GM12878 (cell line): ENCODE measurements at regions not wholly inside any gene's neighbourhood (a gene's known extent, or its start where the extent isn't known, plus 50 kb on each side); places are given as distances from the start of the nearest gene placed in this dataset.
A peak's percentile ranks its signal among the peaks of the same experiment; 100 is the strongest.

Experiments
- CREB1 ChIP-seq: IDR thresholded peaks from 2 replicates; pipeline ENCODE4 v1.6.1; 2012; ENCODE audit warnings: low read depth, mild to moderate bottlenecking, inconsistent platforms
- EED ChIP-seq: sonication (generic); IDR thresholded peaks from 2 replicates; pipeline ENCODE4 v1.6.1; 2016; ENCODE audit warnings: antibody characterized with exemption, low read depth
- HSF1 ChIP-seq: fragments of 150-350 bp; IDR thresholded peaks from 2 replicates; pipeline ENCODE4 v1.6.1; 2014; ENCODE audit warnings: mild to moderate bottlenecking, low read depth, low read length
- IKZF2 ChIP-seq, 2 experiments: fragments of 450-650 bp; IDR thresholded peaks; 2 replicates each; pipeline ENCODE4 v1.6.1; 2017; ENCODE audit warnings: mild to moderate bottlenecking in 2 of 2, moderate library complexity in 2 of 2
- KAT2A ChIP-seq: conservative IDR thresholded peaks from 2 replicates; pipeline ENCODE4 v1.6.1; 2011; ENCODE audit warnings: low read depth, low read length; ENCODE audit not compliant: control insufficient read depth
- KDM1A ChIP-seq: fragments of 200-600 bp; sonication (generic); IDR thresholded peaks from 2 replicates; pipeline ENCODE4 v1.6.1; 2016; ENCODE audit warnings: borderline replicate concordance
- MEF2A ChIP-seq: IDR thresholded peaks from 2 replicates; pipeline ENCODE4 v1.6.1; 2011; ENCODE audit warnings: low read depth, mild to moderate bottlenecking, low read length, moderate library complexity; ENCODE audit not compliant: insufficient read depth
- NFIC ChIP-seq: IDR thresholded peaks from 2 replicates; pipeline ENCODE4 v1.6.1; 2012; ENCODE audit warnings: low read depth, mild to moderate bottlenecking, inconsistent platforms, low read length, moderate library complexity
- NFYA ChIP-seq: IDR thresholded peaks from 2 replicates; pipeline ENCODE4 v1.6.1; 2011; ENCODE audit warnings: low read depth, mild to moderate bottlenecking, low read length, improper control_type of control experiment, borderline replicate concordance
- NFYB ChIP-seq: IDR thresholded peaks from 2 replicates; pipeline ENCODE4 v1.6.1; 2011; ENCODE audit warnings: low read depth, mild to moderate bottlenecking, low read length, improper control_type of control experiment, moderate library complexity; ENCODE audit not compliant: insufficient read depth
- NRF1 ChIP-seq: conservative IDR thresholded peaks from 2 replicates; pipeline ENCODE4 v1.6.1; 2011; ENCODE audit warnings: mild to moderate bottlenecking, low read depth, low read length, improper control_type of control experiment
- RCOR1 ChIP-seq: conservative IDR thresholded peaks from 2 replicates; pipeline ENCODE4 v1.6.1; 2012; ENCODE audit warnings: low read depth, low read length, improper control_type of control experiment
- SMAD1 ChIP-seq: fragments of 450-650 bp; IDR thresholded peaks from 2 replicates; pipeline ENCODE4 v1.6.1; 2018; ENCODE audit warnings: mild to moderate bottlenecking, low read depth; ENCODE audit not compliant: partially characterized antibody
- SMARCA5 ChIP-seq: fragments of 450-650 bp; IDR thresholded peaks from 2 replicates; pipeline ENCODE4 v1.6.1; 2017; ENCODE audit warnings: mild to moderate bottlenecking
- SREBF1 ChIP-seq: IDR thresholded peaks from 2 replicates; pipeline ENCODE4 v1.6.1; 2012; ENCODE audit warnings: mild to moderate bottlenecking, low read length
- SRF ChIP-seq, 2 experiments: IDR thresholded peaks; 2 replicates each; pipeline ENCODE4 v1.6.1; 2011; ENCODE audit warnings: low read depth in 2 of 2, low read length in 2 of 2, mild to moderate bottlenecking in 1 of 2, moderate library complexity in 1 of 2
- TARDBP ChIP-seq: IDR thresholded peaks from 2 replicates; pipeline ENCODE4 v1.6.1; 2016; ENCODE audit warnings: borderline replicate concordance
- USF1 ChIP-seq: IDR thresholded peaks from 2 replicates; pipeline ENCODE4 v1.6.1; 2011; ENCODE audit warnings: borderline replicate concordance, low read depth, mild to moderate bottlenecking, moderate library complexity, mixed read lengths, low read length; ENCODE audit not compliant: insufficient read depth; ENCODE audit errors: extremely low read length
- YBX1 ChIP-seq: fragments of 450-650 bp; IDR thresholded peaks from 2 replicates; pipeline ENCODE4 v1.6.1; 2016; ENCODE audit warnings: antibody characterized with exemption
- ZBTB11 ChIP-seq: fragments of 450-650 bp; formaldehyde crosslinking; IDR thresholded peaks from 2 replicates; pipeline ENCODE4 v1.5.0; 2022; ENCODE audit warnings: mild to moderate bottlenecking, missing genetic modification characterization
- ZBTB4 ChIP-seq: fragments of 450-650 bp; formaldehyde crosslinking; IDR thresholded peaks from 2 replicates; pipeline ENCODE4 v1.4.0; 2022; ENCODE audit warnings: mild to moderate bottlenecking, moderate library complexity
- TF ChIP-seq, protein P1 (sequence below): IDR thresholded peaks from 2 replicates; pipeline ENCODE4 v1.6.1; 2012; ENCODE audit warnings: low read length, inconsistent platforms

- TF ChIP-seq USF1 (no peak), NFYB (no peak), KDM1A (no peak), IKZF2 (IDR thresholded peaks at IDR 0.05) (peak; percentile 64 to 68; a peak in 2 of 4 replicates), RCOR1 (no peak), MEF2A (peak; percentile 98), SMARCA5 (no peak), CREB1 (0 out of 2 replicates have a peak, but pooled peaks have one; percentile 43), ZBTB4 (CRISPR knock-in tag) (no peak), NFIC (peak; percentile 97), KAT2A (no peak), SREBF1 (peak; percentile 46; the same call in 1 of the 2 replicates), NFYA (no peak), NRF1 (no peak), SRF (IDR thresholded peaks at IDR 0.05; ENCODE audit: low read depth in 2 of 2, low read length in 2 of 2) (no peak), EED (0 out of 2 replicates have a peak, but pooled peaks have one; percentile 38), TARDBP (no peak), HSF1 (no peak), YBX1 (no peak), SMAD1 (no peak), ZBTB11 (CRISPR knock-in tag) (no peak)
- TF ChIP-seq, protein P1, sequence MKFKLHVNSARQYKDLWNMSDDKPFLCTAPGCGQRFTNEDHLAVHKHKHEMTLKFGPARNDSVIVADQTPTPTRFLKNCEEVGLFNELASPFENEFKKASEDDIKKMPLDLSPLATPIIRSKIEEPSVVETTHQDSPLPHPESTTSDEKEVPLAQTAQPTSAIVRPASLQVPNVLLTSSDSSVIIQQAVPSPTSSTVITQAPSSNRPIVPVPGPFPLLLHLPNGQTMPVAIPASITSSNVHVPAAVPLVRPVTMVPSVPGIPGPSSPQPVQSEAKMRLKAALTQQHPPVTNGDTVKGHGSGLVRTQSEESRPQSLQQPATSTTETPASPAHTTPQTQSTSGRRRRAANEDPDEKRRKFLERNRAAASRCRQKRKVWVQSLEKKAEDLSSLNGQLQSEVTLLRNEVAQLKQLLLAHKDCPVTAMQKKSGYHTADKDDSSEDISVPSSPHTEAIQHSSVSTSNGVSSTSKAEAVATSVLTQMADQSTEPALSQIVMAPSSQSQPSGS: peak; percentile 86
Measured at GRCh38 chr2:144213797-144214196, 306.1 kb downstream of the ZEB2 start (continued).
